Activated CD8-positive, alpha-beta memory T cell treated with anti-CD3 and anti-CD28 coated beads for 1 hour (primary cell): ENCODE measurements at regions not wholly inside any gene's neighbourhood (a gene's known extent, or its start where the extent isn't known, plus 50 kb on each side); places are given as distances from the start of the nearest gene placed in this dataset.

Source experiments
- DNase-seq, 2 donors: peaks; one replicate each; pipeline ENCODE4 v3.0.0-alpha.2; 2020; ENCODE audit warnings: low read depth in 1 of 2; ENCODE audit errors: extremely low read depth in 1 of 2

DNA sequence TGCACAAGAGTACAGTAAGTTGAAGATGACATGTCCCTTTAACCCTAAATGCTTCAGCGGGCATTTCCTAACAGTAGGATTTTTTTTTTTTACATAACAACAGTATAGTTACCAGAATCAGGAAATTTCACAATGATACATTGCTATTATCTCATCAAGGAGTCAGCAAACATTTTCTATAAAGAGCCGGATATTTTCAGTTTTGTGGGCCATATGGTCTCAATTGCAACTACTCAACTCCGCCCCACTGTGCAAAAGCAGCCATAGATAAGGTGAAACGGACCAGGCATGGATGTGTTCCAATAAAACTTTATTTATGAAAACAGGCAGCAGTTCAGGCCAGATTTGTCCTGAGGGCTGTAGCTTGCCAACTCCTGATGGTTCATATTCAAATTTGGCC is 130.6 kb downstream of the SMAD6 start:
- DNase-seq = no peak

DNA sequence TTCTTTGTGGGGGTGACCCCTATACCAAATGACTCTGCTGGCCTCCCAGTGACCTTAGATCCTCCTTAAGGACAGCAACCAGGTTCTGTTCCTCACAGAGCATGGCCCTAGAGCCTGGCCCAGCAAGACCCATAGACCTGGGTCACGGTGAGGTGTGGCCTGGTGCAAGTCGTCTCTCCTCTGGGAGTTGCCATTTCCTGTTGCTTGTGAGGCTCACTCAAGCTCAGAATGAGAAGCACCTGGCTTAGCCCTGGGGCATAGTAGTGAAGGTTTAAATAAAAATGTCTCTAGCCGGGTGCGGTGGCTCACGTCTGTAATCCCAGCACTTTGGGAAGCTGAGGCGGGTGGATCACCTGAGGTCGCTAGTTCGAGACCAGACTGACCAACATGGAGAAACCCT is 131.3 kb downstream of the SMAD6 start:
- DNase-seq = no peak

GRCh38 chr15:66833803-66834202 is 131.8 kb downstream of the SMAD6 start:
- no peak for DNase-seq

- DNase-seq = no peak
These were observed 133.1 kb downstream of the SMAD6 start for GRCh38 chr15:66834881-66835878.

DNA sequence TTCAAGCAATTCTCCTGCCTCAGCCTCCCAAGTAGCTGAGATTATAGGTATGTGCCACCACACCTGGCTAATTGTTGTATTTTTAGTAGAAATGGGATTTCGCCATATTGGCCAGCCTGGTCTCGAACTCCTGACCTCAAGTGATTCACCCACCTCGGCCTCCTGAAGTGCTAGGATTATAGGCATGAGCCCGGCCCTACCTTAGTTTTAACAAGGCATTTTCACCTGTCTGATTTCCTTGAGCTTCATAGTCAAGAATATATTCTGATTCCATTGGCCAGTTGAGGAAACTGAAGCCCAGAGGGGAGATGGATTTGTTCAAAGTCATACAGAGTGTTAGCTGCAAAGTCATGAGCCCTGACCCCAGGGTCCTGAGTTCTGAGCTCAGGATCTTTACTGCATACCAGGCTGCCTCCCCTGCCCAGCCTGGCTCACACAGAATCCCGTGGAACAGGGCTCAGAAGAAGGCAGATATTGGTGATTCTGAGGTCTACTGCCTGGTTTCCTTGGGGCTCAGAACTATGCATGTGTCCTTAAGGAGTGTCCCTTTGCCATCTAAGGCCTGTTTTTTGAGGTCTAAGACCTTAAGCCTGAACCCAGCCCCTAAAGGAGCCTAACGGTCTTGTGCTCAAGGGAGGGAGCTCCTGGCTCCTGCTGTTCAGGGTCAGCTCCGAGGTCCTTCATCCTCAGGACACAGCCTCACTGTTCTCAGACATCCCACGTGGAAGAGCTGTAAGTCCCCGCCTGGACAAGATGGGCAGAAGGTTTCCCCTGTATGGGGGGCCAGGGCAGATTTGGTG is 134.4 kb downstream of the SMAD6 start:
- no peak for DNase-seq

DNA sequence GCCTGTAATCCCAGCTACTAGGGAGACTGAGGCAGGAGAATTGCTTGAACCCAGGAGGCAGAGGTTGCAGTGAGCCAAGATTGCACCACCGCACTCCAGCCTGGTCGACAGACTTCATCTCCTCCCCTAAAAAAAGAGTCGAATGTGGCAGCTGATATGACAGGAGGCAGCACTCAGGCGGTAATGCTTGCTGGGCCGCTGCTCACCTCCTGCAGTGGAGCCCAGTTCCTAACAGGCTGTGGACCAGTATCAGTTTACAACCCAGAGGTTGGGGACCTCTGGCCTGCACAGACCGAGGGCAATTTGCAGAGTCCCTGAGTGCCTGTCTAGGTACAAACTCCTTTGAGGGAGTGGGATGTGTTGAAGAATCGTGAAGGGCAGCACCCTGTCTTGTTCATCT is 136.2 kb downstream of the SMAD6 start:
- DNase-seq = no peak

DNA sequence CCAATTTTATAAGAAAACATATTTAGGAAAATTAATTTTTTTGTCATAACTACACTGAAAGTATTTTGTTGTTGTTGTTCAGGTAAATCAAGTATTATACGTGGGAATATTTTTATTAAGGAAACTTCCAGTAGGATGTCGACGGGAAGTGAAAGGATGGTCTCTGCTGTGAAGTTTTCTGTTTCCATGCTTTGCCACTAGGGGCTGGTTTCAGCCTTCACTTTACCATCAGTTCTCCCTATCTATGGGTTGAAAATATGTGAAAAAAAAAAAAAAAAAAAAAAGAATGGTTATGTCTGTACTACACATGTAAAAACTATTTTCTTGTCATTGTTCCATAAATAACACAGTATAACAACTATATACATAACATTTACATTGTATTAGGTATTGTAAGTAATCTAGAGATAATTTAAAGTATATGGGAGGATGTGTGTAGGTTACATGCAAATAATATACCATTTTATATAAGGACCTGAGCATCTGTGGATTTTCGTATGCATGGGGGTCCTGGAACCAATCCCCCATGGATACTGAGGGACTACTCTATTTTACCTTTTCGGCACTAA is 136.7 kb downstream of the SMAD6 start:
- DNase-seq = no peak

- no peak for DNase-seq
These were observed 137.6 kb downstream of the SMAD6 start for GRCh38 chr15:66839506-66840112.

DNA sequence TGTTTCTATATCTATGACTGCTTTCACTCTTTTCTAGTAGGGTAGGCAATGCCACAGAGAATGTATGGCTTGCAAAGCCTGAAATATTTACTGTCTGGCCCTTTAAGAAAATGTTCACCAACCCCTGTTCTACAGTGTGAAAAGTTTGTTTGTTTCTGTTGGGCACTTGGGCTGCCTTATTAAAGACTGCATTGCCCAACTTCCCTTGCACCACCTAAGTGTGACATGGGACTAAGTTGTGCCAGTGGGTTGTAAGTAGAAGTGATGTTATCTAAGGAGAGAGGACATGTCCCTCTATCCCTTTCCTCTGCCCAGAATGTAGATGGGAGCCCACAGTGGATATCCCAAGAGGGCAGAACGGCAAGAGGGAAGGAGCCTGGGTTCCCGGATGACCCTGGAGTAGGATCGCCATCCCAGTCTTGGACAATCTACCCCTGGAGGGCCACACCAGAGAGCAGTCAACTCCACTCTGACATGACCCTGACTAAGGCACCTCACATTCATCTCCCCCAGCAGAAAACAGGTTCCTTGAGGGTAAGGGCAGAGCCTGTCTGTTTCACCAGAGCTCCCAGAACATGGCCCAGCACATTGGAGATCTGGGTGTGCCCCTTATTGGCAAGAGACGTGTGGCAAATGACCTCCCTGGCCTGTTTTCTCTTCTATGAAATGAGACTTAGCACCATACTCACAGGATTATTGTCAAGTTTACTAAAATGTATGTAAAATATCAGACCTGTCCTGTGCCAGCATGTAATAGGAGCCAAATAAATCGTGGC is 138.8 kb downstream of the SMAD6 start:
- DNase-seq = no peak

GRCh38 chr15:66841953-66842681 is 140.1 kb downstream of the SMAD6 start:
- no peak for DNase-seq

GRCh38 chr15:66842710-66843441 is 140.8 kb downstream of the SMAD6 start:
- no peak for DNase-seq

DNA sequence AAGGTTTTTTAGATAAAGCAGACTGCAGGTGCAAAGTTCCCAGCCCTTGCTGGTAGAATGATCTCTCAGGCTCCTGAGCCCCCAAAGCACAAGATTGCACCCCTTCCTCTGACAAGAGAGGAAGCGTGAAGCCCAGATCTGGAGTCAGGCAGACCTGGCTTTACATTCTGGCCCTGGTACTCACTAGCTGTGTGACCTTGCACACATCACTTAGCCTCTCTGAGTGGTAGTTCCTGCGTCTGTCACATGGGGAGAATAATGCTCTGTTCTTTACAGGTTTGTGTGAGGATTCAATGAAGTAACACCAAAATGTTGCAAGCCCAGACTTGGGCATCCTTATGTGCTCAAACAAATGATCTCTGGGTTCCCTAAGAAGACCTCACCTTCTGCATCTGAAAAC is 141.5 kb downstream of the SMAD6 start:
- no peak for DNase-seq

- DNase-seq = no peak
These were observed 142.2 kb downstream of the SMAD6 start for GRCh38 chr15:66844041-66844746.

DNA sequence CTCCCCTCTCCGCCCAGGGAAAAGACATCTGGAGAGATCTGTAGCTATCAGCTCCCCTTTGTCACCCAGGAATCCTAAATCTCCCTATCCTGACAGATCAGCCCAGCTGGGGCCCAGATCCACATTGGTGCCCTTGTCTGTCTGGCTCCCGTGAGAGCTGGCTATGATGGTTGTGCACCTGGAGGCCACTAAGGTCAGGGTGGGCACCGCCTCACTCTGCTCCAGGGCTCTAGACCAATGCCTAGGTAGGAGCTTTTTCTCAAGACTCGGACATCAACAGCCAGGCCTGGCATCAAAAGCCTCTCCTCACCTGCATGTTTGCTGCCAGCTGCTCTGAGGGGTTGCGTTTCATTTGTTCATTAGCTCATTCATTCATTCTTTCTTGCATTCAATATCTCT is 142.7 kb downstream of the SMAD6 start:
- no peak for DNase-seq

DNA sequence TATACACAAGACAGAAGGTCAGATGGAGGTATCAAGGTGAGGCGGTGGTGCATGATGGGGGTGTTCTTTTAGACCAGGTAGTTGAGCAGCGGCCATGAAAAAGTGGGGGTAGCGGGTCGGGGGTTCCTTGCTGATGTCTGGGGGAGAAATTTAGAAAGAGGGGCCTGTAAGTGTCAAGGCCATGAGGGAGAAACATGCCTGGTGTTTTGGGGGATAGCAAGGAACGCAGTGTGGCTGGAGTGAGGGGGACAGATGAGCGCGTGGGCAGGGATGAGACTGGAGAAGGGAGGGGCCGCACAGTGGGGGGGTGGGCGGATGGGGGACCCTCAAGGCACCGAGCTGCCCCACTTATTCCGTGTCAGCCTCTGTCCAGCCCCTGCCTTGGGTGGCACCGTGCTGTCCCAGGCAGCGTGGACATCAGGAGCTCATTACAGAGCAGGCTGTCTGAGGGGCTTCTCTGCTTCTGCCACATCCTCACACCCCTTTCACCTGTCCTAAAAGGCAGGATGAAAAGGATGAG is 143.3 kb downstream of the SMAD6 start:
- DNase-seq = no peak

DNA sequence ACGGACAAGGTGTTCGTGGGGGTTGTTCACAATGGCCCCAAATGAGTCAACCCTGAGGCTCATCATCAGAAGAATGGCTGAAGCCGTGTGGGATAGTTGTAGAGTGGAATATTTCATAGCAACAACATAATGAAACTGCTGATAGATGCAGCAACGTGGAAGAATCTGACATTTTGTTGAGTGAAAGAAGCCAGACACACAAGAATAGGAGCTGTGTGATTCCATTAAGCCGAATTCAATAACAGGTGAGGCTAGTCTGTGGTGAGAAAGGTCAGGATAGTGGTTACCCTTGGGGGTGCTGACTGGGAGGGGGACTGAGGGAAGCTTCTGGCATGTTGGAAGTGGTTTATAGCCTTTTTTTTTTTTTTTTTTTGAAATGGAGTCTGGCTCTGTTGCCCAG is 144.0 kb downstream of the SMAD6 start:
- no peak for DNase-seq

DNA sequence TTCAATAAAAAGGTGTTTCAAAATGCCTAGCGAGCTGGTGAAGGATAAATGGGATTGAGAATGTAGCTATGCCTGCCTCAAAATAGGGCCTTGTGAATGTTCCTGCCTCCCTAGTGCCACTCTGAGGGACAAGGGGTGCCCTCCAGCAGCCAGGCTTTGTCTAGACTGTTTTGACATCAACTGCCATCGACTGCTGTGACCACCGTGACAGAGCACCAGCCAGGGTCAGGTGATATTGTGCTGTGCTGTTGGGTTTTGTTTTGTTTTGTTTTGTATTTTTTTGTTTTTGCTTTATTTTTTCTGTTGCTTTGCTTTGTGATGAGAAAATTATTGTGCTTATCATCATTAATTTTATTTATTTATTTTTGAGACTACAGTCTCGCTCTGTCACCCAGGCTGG is 144.8 kb downstream of the SMAD6 start:
- no peak for DNase-seq

GRCh38 chr15:66847565-66847991 is 145.5 kb downstream of the SMAD6 start:
- DNase-seq = no peak
